HepG2 (cell line): ENCODE measurements at regions not wholly inside any gene's neighbourhood (a gene's known extent, or its start where the extent isn't known, plus 50 kb on each side); places are given as distances from the start of the nearest gene placed in this dataset.

Experiments
- ATAC-seq: fragments of 200-7000 bp; cut with Tn5 transposase; 3 replicates; pipeline ENCODE4 v1.9.1; 2020; ENCODE audit warnings: mild to moderate bottlenecking, moderate library complexity
- BruUV-seq: library from RNA; stranded (reverse); fragments of 400-500 nt; replicated peaks from 2 replicates; lab custom pipeline; 2021; lab: Mats Ljungman, UMichigan
- CTCF ChIA-PET: fragments of 300-600 bp; formaldehyde crosslinking; extraction: SDS; loops from one replicate; lab custom pipeline; 2021; ENCODE audit warnings: low total read pairs, inconsistent platforms, low intra/inter-chr PET ratio; lab: Yijun Ruan, JAX
- POLR2A ChIA-PET: fragments of 350-600 bp; sonication (Branson Sonifier 250); formaldehyde crosslinking; loops from one replicate; lab custom pipeline; 2020; ENCODE audit warnings: antibody characterized with exemption, inconsistent platforms; lab: Yijun Ruan, JAX
- DNase-seq: peaks from one replicate; pipeline ENCODE4 v3.0.0-alpha.2; 2015; ENCODE audit warnings: low spot score
- FAIRE-seq: peaks from 3 replicates; lab custom pipeline; 2011; peaks lifted over from hg19 to GRCh38; lab: Jason Lieb, UNC
- H2AFZ ChIP-seq: one replicate; pipeline ENCODE4 v1.6.1; 2011; ENCODE audit warnings: low read length, inconsistent platforms
- H3K27ac ChIP-seq: fragments of 300-600 bp; 3 replicates; pipeline ENCODE4 v1.8.0; 2011; ENCODE audit warnings: mixed run types, mild to moderate bottlenecking, mixed read lengths, low read length, inconsistent platforms; ENCODE audit not compliant: insufficient read depth; ENCODE audit errors: extremely low read length
- H3K27me3 ChIP-seq, 2 experiments: fragments of 200-600 bp in 1 of 2; 2 replicates in 1 of 2; 3 replicates in 1 of 2; pipeline versions ENCODE4 v1.6.0 to v1.8.0; 2011; ENCODE audit warnings: low read length in 2 of 2, mild to moderate bottlenecking in 2 of 2, moderate library complexity in 2 of 2, inconsistent platforms in 1 of 2; ENCODE audit not compliant: insufficient read depth in 2 of 2, control insufficient read depth in 1 of 2
- H3K36me3 ChIP-seq, 2 experiments: fragments of 200-600 bp in 1 of 2; replicated peaks in 1 of 2; 2 replicates in 1 of 2; 3 replicates in 1 of 2; pipeline versions ENCODE4 v1.5.1 to v1.8.0; 2011; ENCODE audit warnings: low read length in 2 of 2, inconsistent platforms in 1 of 2; ENCODE audit not compliant: insufficient read depth in 2 of 2, control insufficient read depth in 1 of 2
- H3K4me1 ChIP-seq: 2 replicates; pipeline ENCODE4 v1.5.1; 2012; ENCODE audit warnings: low read length, inconsistent platforms; ENCODE audit not compliant: insufficient read depth
- H3K4me2 ChIP-seq: 2 replicates; pipeline ENCODE4 v1.6.0; 2011; ENCODE audit warnings: low read depth, low read length, inconsistent platforms
- H3K4me3 ChIP-seq, 3 experiments: fragments of 200-600 bp in 1 of 3; sonication (generic), shearing (Covaris generic) in 1 of 3; replicated peaks in 1 of 3; 2 replicates each; pipeline ENCODE4 v1.5.1; 2011 to 2016; ENCODE audit warnings: low read length in 3 of 3, inconsistent platforms in 2 of 3, low read depth in 2 of 3, mild to moderate bottlenecking in 2 of 3, control low read depth in 1 of 3, mixed read lengths in 1 of 3; ENCODE audit not compliant: insufficient read depth in 1 of 3
- H3K79me2 ChIP-seq: one replicate; pipeline ENCODE4 v1.6.1; 2011; ENCODE audit warnings: low read length, inconsistent platforms; ENCODE audit not compliant: insufficient read depth
- H3K9ac ChIP-seq: 2 replicates; pipeline ENCODE4 v1.6.0; 2011; ENCODE audit warnings: mild to moderate bottlenecking, low read depth, low read length, inconsistent platforms; ENCODE audit not compliant: insufficient read depth
- H3K9me3 ChIP-seq: 2 replicates; pipeline ENCODE4 v1.5.1; 2012; ENCODE audit warnings: mild to moderate bottlenecking, low read length
- H4K20me1 ChIP-seq: 2 replicates; pipeline ENCODE4 v1.6.0; 2011; ENCODE audit warnings: inconsistent platforms, mild to moderate bottlenecking, low read length, moderate library complexity; ENCODE audit not compliant: insufficient read depth
- BCL3 ChIP-seq: sonication (generic); formaldehyde crosslinking; IDR thresholded peaks from 2 replicates; pipeline ENCODE4 v1.5.1; 2020; ENCODE audit warnings: mild to moderate bottlenecking, missing genetic modification reagents, moderate library complexity
- BCL6 ChIP-seq: IDR thresholded peaks from 2 replicates; pipeline ENCODE4 v1.6.1; 2016; ENCODE audit warnings: missing genetic modification reagents, missing compliant biosample characterization
- CREBL2 ChIP-seq: sonication (generic); formaldehyde crosslinking; IDR thresholded peaks from 2 replicates; pipeline ENCODE4 v1.8.1; 2023; ENCODE audit warnings: missing genetic modification reagents, mild to moderate bottlenecking, borderline replicate concordance
- DBP ChIP-seq: sonication (generic); formaldehyde crosslinking; IDR thresholded peaks from 2 replicates; pipeline ENCODE4 v1.4.0; 2020; ENCODE audit warnings: missing genetic modification reagents; ENCODE audit errors: not compliant biosample characterization
- FOXJ3 ChIP-seq: sonication (generic); formaldehyde crosslinking; IDR thresholded peaks from 2 replicates; pipeline ENCODE4 v1.4.0; 2020; ENCODE audit warnings: missing genetic modification reagents, mild to moderate bottlenecking, borderline replicate concordance
- HOXA3 ChIP-seq: sonication (generic); formaldehyde crosslinking; IDR thresholded peaks from 2 replicates; pipeline ENCODE4 v1.5.0; 2020; ENCODE audit warnings: missing genetic modification reagents
- MIER2 ChIP-seq: IDR thresholded peaks from 2 replicates; pipeline ENCODE4 v1.6.1; 2016; ENCODE audit warnings: missing biosample characterization, missing genetic modification reagents
- MXD4 ChIP-seq: IDR thresholded peaks from 2 replicates; pipeline ENCODE4 v1.6.1; 2016; ENCODE audit warnings: mild to moderate bottlenecking, missing biosample characterization, missing genetic modification reagents
- MYNN ChIP-seq: sonication (generic); formaldehyde crosslinking; IDR thresholded peaks from 2 replicates; pipeline ENCODE4 v1.4.0; 2020; ENCODE audit warnings: mild to moderate bottlenecking, low read depth, missing genetic modification reagents
- REST ChIP-seq, 2 experiments: IDR thresholded peaks; 2 replicates each; pipeline ENCODE4 v1.6.1; 2011 to 2012; ENCODE audit warnings: low read length in 2 of 2, borderline replicate concordance in 1 of 2, low read depth in 1 of 2, mild to moderate bottlenecking in 1 of 2, moderate library complexity in 1 of 2
- THAP8 ChIP-seq: sonication (generic); formaldehyde crosslinking; IDR thresholded peaks from 2 replicates; pipeline ENCODE4 v1.5.1; 2020; ENCODE audit warnings: missing genetic modification reagents, mild to moderate bottlenecking, borderline replicate concordance
- ZNF251 ChIP-seq: sonication (generic); formaldehyde crosslinking; IDR thresholded peaks from 2 replicates; pipeline ENCODE4 v1.9.0; 2021; ENCODE audit warnings: mild to moderate bottlenecking, missing genetic modification reagents
- ZNF253 ChIP-seq: sonication (generic); formaldehyde crosslinking; IDR thresholded peaks from 2 replicates; pipeline ENCODE4 v1.8.0; 2022; ENCODE audit warnings: mild to moderate bottlenecking, missing genetic modification reagents, borderline replicate concordance
- ZNF335 ChIP-seq: sonication (generic); formaldehyde crosslinking; IDR thresholded peaks from 2 replicates; pipeline ENCODE4 v1.4.0; 2020; ENCODE audit warnings: missing genetic modification reagents
- ZNF710 ChIP-seq: sonication (generic); formaldehyde crosslinking; IDR thresholded peaks from 2 replicates; pipeline ENCODE4 v1.5.0; 2020; ENCODE audit warnings: mild to moderate bottlenecking, missing genetic modification reagents, borderline replicate concordance
- WGBS: methylation state at CpG from one replicate; pipeline ENCODE4 v1.1.6; 2017; ENCODE audit warnings: low lambda C conversion rate; 5-methylcytosine and 5-hydroxymethylcytosine counted together
- in situ Hi-C: cut with HindIII; loops from 2 replicates; pipeline ENCODE4 v1.10.0; 2017; ENCODE audit warnings: low pct_unique_long_range_greater_than_20kb; ENCODE audit not compliant: extremely low pct_ligation_motif_present
- intact Hi-C: fragments of 100-400 bp; cut with micrococcal nuclease; formaldehyde crosslinking; loops from one replicate; pipeline ENCODE4 v1.10.0; 2022; ENCODE audit not compliant: unreplicated experiment

GRCh38 chr3:106789276-106789675, 588.0 kb upstream of the CCDC54 start (continued):
- TF ChIP-seq ZNF710 (CRISPR knock-in tag) (no peak), MXD4 (CRISPR knock-in tag) (no peak)

GRCh38 chr3:106792716-106793115, 584.5 kb upstream of the CCDC54 start:
- DNase-seq (no peak), ATAC-seq (no peak), FAIRE-seq (no peak)
- no peaks in the 10 kb centered on the region for H3K27me3 ChIP-seq
- H3K9me3 ChIP-seq, result no peaks in the 10 kb centered on the region
- H3K9ac ChIP-seq, result no peak overlapping the region
- no peaks in the 10 kb centered on the region for H3K4me1 ChIP-seq
- no peak overlapping the region for H3K4me3 ChIP-seq
- WGBS, result 0% methylated on average over 1 of the region's 1 CpG
- no peak overlapping the region for H2AFZ ChIP-seq
- H3K27ac ChIP-seq, result no peak overlapping the region
- no peaks in the 10 kb centered on the region for H3K36me3 ChIP-seq
- H4K20me1 ChIP-seq, result no peaks in the 10 kb centered on the region
- intact Hi-C loops (no loop called here), in situ Hi-C loops (no loop called here)
- H3K4me2 ChIP-seq, result no peak overlapping the region
- ChIA-PET POLR2A (no interaction called here), CTCF (no interaction called here)
- BruUV-seq, result no TSS peak
- H3K79me2 ChIP-seq, result no peaks in the 10 kb centered on the region
- TF ChIP-seq ZNF335 (CRISPR knock-in tag), result no peak
- no peak for TF ChIP-seq BCL6 (CRISPR knock-in tag)
- no peak for TF ChIP-seq REST (IDR thresholded peaks at IDR 0.05; ENCODE audit: borderline replicate concordance in 1 of 2, low read depth in 1 of 2, low read length in 2 of 2)
- no peak for TF ChIP-seq FOXJ3
- TF ChIP-seq THAP8 (CRISPR knock-in tag), result no peak
- TF ChIP-seq MYNN (CRISPR knock-in tag), result no peak
- TF ChIP-seq CREBL2 (CRISPR knock-in tag), result no peak
- no peak for TF ChIP-seq BCL3
- TF ChIP-seq ZNF253 (CRISPR knock-in tag), result no peak
- TF ChIP-seq HOXA3, result no peak
- TF ChIP-seq DBP (CRISPR knock-in tag), result no peak
- TF ChIP-seq ZNF251 (CRISPR knock-in tag), result no peak
- TF ChIP-seq MIER2, result no peak
